PC-9 (cell line): ENCODE measurements at regions not wholly inside any gene's neighbourhood (a gene's known extent, or its start where the extent isn't known, plus 50 kb on each side); places are given as distances from the start of the nearest gene placed in this dataset.

Source experiments
- EZH2 ChIP-seq: fragments of 200-600 bp; sonication (generic); IDR thresholded peaks from 2 replicates; pipeline ENCODE4 v1.8.0; 2017; ENCODE audit warnings: antibody characterized with exemption, low read depth
- TF ChIP-seq, protein P1 (sequence below): fragments of 200-600 bp; sonication (generic); conservative IDR thresholded peaks from 2 replicates; pipeline ENCODE4 v1.6.1; 2017; ENCODE audit warnings: mixed run types, antibody characterized with exemption, mild to moderate bottlenecking, moderate library complexity

DNA sequence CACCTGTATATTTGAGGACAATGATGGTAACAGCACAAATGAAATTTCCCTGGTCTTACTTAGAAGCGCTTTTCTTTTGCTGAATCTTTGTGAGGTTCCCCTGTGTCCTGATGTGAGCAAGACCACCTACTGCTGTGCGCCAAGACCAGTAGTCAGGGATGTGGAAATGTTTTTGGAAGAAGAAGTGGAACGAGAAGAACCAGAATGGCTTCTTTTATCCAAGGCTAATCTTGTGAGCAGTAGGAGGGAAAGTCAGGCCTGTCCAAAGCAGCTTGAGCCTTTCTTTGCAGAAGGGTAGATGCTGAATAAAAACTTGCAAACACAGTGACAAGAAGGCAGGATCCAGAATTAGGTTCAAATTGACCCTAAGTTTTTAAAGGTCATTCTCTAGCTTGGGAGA, 223.0 kb downstream of the FAT3 start:
- TF ChIP-seq, protein P1, sequence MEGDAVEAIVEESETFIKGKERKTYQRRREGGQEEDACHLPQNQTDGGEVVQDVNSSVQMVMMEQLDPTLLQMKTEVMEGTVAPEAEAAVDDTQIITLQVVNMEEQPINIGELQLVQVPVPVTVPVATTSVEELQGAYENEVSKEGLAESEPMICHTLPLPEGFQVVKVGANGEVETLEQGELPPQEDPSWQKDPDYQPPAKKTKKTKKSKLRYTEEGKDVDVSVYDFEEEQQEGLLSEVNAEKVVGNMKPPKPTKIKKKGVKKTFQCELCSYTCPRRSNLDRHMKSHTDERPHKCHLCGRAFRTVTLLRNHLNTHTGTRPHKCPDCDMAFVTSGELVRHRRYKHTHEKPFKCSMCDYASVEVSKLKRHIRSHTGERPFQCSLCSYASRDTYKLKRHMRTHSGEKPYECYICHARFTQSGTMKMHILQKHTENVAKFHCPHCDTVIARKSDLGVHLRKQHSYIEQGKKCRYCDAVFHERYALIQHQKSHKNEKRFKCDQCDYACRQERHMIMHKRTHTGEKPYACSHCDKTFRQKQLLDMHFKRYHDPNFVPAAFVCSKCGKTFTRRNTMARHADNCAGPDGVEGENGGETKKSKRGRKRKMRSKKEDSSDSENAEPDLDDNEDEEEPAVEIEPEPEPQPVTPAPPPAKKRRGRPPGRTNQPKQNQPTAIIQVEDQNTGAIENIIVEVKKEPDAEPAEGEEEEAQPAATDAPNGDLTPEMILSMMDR: no peak
- no peak for TF ChIP-seq EZH2
